Muscle of leg (tissue), 3 donors: ENCODE measurements at regions not wholly inside any gene's neighbourhood (a gene's known extent, or its start where the extent isn't known, plus 50 kb on each side); places are given as distances from the start of the nearest gene placed in this dataset.
"Not testable (repeated sequence)": the region's sequence is repeated elsewhere in the genome, so short reads cannot be mapped to it uniquely, and the experiment has no call there.

Experiments
- DNase-seq: peaks from one replicate; pipeline ENCODE4 v3.0.0; 2013
- H3K27ac ChIP-seq: one replicate; pipeline ENCODE4 v1.5.1; 2013; ENCODE audit warnings: mild to moderate bottlenecking, low read length, control low read depth
- H3K27me3 ChIP-seq: one replicate; pipeline ENCODE4 v1.6.1; 2013; ENCODE audit warnings: low read length; ENCODE audit not compliant: control insufficient read depth, insufficient read depth
- H3K36me3 ChIP-seq: one replicate; pipeline ENCODE4 v1.6.1; 2013; ENCODE audit warnings: low read length; ENCODE audit not compliant: control insufficient read depth, insufficient read depth
- H3K4me1 ChIP-seq: one replicate; pipeline ENCODE4 v1.6.1; 2013; ENCODE audit warnings: low read length; ENCODE audit not compliant: control insufficient read depth, insufficient read depth
- H3K4me3 ChIP-seq: one replicate; pipeline ENCODE4 v1.5.1; 2013; ENCODE audit warnings: low read length, control low read depth
- H3K9me3 ChIP-seq: replicated peaks from 2 replicates; pipeline ENCODE4 v1.6.1; 2013; ENCODE audit warnings: low read depth, low read length; ENCODE audit not compliant: control insufficient read depth
- WGBS: methylation state at CpG from one replicate; pipeline ENCODE4 v1.1.5; 2013; ENCODE audit warnings: missing lambda C conversion rate; ENCODE audit not compliant: insufficient coverage; 5-methylcytosine and 5-hydroxymethylcytosine counted together

- H3K4me3 ChIP-seq: no peak overlapping the region
- H3K27me3 ChIP-seq: peaks cover 2% of the 10 kb centered on the region
- no peak overlapping the region for H3K27ac ChIP-seq
- 81% methylated on average over 9 of the region's 15 CpGs for WGBS
- H3K9me3 ChIP-seq: no peaks in the 10 kb centered on the region
- no peak for DNase-seq
- peaks cover 17% of the 10 kb centered on the region for H3K4me1 ChIP-seq
- H3K36me3 ChIP-seq: no peaks in the 10 kb centered on the region
Measured at GRCh38 chr14:22492622-22493542, 96.1 kb downstream of the DAD1 start.

GRCh38 chr14:22491683-22492621, 97.1 kb downstream of the DAD1 start:
- H3K4me3 ChIP-seq: no peak overlapping the region
- WGBS: 58% methylated on average over 7 of the region's 11 CpGs
- peaks cover 2% of the 10 kb centered on the region for H3K27me3 ChIP-seq
- peaks cover 17% of the 10 kb centered on the region for H3K4me1 ChIP-seq
- H3K36me3 ChIP-seq: no peaks in the 10 kb centered on the region
- DNase-seq: no peak
- no peaks in the 10 kb centered on the region for H3K9me3 ChIP-seq
- H3K27ac ChIP-seq: no peak overlapping the region

- peaks cover 17% of the 10 kb centered on the region for H3K4me1 ChIP-seq
- H3K4me3 ChIP-seq, DNase-seq, H3K9me3 ChIP-seq, H3K27ac ChIP-seq, H3K27me3 ChIP-seq, H3K36me3 ChIP-seq: not testable (repeated sequence)
- WGBS: no CpG with 5 or more reads among the region's 3 CpGs
Measured at GRCh38 chr14:22491053-22491452, 98.0 kb downstream of the DAD1 start.

- H3K27ac ChIP-seq: no peak overlapping the region
- H3K36me3 ChIP-seq: no peaks in the 10 kb centered on the region
- peaks cover 2% of the 10 kb centered on the region for H3K27me3 ChIP-seq
- 49% methylated on average over 4 of the region's 9 CpGs for WGBS
- no peak for DNase-seq
- H3K4me3 ChIP-seq: no peak overlapping the region
- H3K4me1 ChIP-seq: peaks cover 17% of the 10 kb centered on the region
- no peaks in the 10 kb centered on the region for H3K9me3 ChIP-seq
Measured at GRCh38 chr14:22489957-22490950, 98.8 kb downstream of the DAD1 start.

GRCh38 chr14:22489244-22489545, 99.8 kb downstream of the DAD1 start:
- Histone ChIP-seq H3K27ac (no peak overlapping the region), H3K4me1 (peaks cover 23% of the 10 kb centered on the region)

GRCh38 chr14:22488522-22489243, 100.3 kb downstream of the DAD1 start:
- no peaks in the 10 kb centered on the region for H3K36me3 ChIP-seq
- H3K27me3 ChIP-seq: peaks cover 2% of the 10 kb centered on the region
- H3K4me3 ChIP-seq: no peak overlapping the region
- 70% methylated on average over 6 of the region's 10 CpGs for WGBS
- peaks cover 24% of the 10 kb centered on the region for H3K4me1 ChIP-seq
- H3K9me3 ChIP-seq: no peaks in the 10 kb centered on the region
- DNase-seq: no peak
- no peak overlapping the region for H3K27ac ChIP-seq

More at GRCh38 chr14:22489244-22489545, 99.8 kb downstream of the DAD1 start:
- WGBS: 18% methylated on average over 3 of the region's 5 CpGs
- H3K36me3 ChIP-seq: no peaks in the 10 kb centered on the region
- no peak overlapping the region for H3K4me3 ChIP-seq
- DNase-seq: no peak
- peaks cover 2% of the 10 kb centered on the region for H3K27me3 ChIP-seq
- no peaks in the 10 kb centered on the region for H3K9me3 ChIP-seq

GRCh38 chr14:22487941-22488340, 101.1 kb downstream of the DAD1 start:
- no peaks in the 10 kb centered on the region for H3K36me3 ChIP-seq
- peaks cover 20% of the 10 kb centered on the region for H3K4me1 ChIP-seq
- DNase-seq: no peak
- 60% methylated on average over 1 of the region's 1 CpG for WGBS
- peaks cover 2% of the 10 kb centered on the region for H3K27me3 ChIP-seq
- no peak overlapping the region for H3K4me3 ChIP-seq
- H3K9me3 ChIP-seq: no peaks in the 10 kb centered on the region
- no peak overlapping the region for H3K27ac ChIP-seq

- no peaks in the 10 kb centered on the region for H3K36me3 ChIP-seq
- H3K4me3 ChIP-seq: no peak overlapping the region
- H3K27ac ChIP-seq: no peak overlapping the region
- no peaks in the 10 kb centered on the region for H3K9me3 ChIP-seq
- H3K27me3 ChIP-seq: peaks cover 2% of the 10 kb centered on the region
- H3K4me1 ChIP-seq: peaks cover 22% of the 10 kb centered on the region
- WGBS: 89% methylated on average over 1 of the region's 1 CpG
- no peak for DNase-seq
Measured at GRCh38 chr14:22487401-22487800, 101.6 kb downstream of the DAD1 start.

- no peak overlapping the region for H3K27ac ChIP-seq
- no CpG with 5 or more reads among the region's 5 CpGs for WGBS
- H3K9me3 ChIP-seq: no peaks in the 10 kb centered on the region
- H3K36me3 ChIP-seq: no peaks in the 10 kb centered on the region
- peaks cover 2% of the 10 kb centered on the region for H3K27me3 ChIP-seq
- H3K4me3 ChIP-seq: no peak overlapping the region
- DNase-seq: no peak
- peaks cover 26% of the 10 kb centered on the region for H3K4me1 ChIP-seq
Measured at GRCh38 chr14:22486675-22487074, 102.3 kb downstream of the DAD1 start.
